Aorta (tissue), 5 donors: ENCODE measurements at regions not wholly inside any gene's neighbourhood (a gene's known extent, or its start where the extent isn't known, plus 50 kb on each side); places are given as distances from the start of the nearest gene placed in this dataset.

Experiments used
- ATAC-seq: fragments of 200-7000 bp; cut with Tn5 transposase; one replicate; pipeline ENCODE4 v1.9.1; 2022; ENCODE audit warnings: moderate library complexity; ENCODE audit not compliant: low FRiP score
- DNase-seq, 2 donors: peaks; one replicate each; pipeline ENCODE4 v3.0.0-alpha.2; 2020
- H3K27ac ChIP-seq, 2 donors: one replicate each; pipeline ENCODE4 v1.5.1; 2013; ENCODE audit warnings: low read length in 2 of 2, mild to moderate bottlenecking in 2 of 2, moderate library complexity in 2 of 2, control low read depth in 1 of 2, inconsistent platforms in 1 of 2, low read depth in 1 of 2
- H3K27me3 ChIP-seq, 2 donors: one replicate each; pipeline ENCODE4 v1.6.1; 2013; ENCODE audit warnings: control low read depth in 1 of 2, low read length in 1 of 2, mild to moderate bottlenecking in 1 of 2, moderate library complexity in 1 of 2; ENCODE audit not compliant: insufficient read depth in 2 of 2, control insufficient read depth in 1 of 2
- H3K36me3 ChIP-seq, 2 donors: one replicate each; pipeline ENCODE4 v1.6.1; 2013; ENCODE audit warnings: control low read depth in 1 of 2, low read length in 1 of 2, mild to moderate bottlenecking in 1 of 2; ENCODE audit not compliant: insufficient read depth in 2 of 2, control insufficient read depth in 1 of 2
- H3K4me1 ChIP-seq, 2 donors: one replicate each; pipeline ENCODE4 v1.6.1; 2013; ENCODE audit warnings: low read length in 2 of 2, control low read depth in 1 of 2, mild to moderate bottlenecking in 1 of 2, moderate library complexity in 1 of 2; ENCODE audit not compliant: insufficient read depth in 2 of 2, control insufficient read depth in 1 of 2
- H3K4me3 ChIP-seq, 2 donors: one replicate each; pipeline ENCODE4 v1.5.1; 2013; ENCODE audit warnings: low read length in 2 of 2, control low read depth in 1 of 2, mild to moderate bottlenecking in 1 of 2
- H3K9me3 ChIP-seq: one replicate; pipeline ENCODE4 v1.6.1; 2013; ENCODE audit warnings: mild to moderate bottlenecking, low read length; ENCODE audit not compliant: control insufficient read depth
- WGBS, 2 donors: extraction: QIAGEN DNeasy Blood & Tissue Kit; methylation state at CpG; one replicate each; pipeline ENCODE4 v1.1.7; 2013; 5-methylcytosine and 5-hydroxymethylcytosine counted together
- intact Hi-C, 2 donors: fragments of 100-400 bp; cut with DNase I; formaldehyde crosslinking; loops; one replicate each; pipeline versions ENCODE4 v1.14.2 to v1.15.0; 2022
- donor health status: healthy with polysubstance abuse.
- donor health status: Bipolar disorder and iron deficiency.
- donor health status: DM: no; HTN: no; CAD: no.
- donor health status: DM: no; HTN: no; CAD: no.
- donor health status: DM: yes; HTN: yes; CAD: no.

GRCh38 chr11:119800171-119800570, 71.2 kb upstream of the NECTIN1 start:
- H3K4me3 ChIP-seq, result no peak overlapping the region
- DNase-seq (peak in 1 of 2 donors; percentile 22), ATAC-seq (no peak)
- H3K36me3 ChIP-seq, result no peaks in the 10 kb centered on the region
- intact Hi-C loops, result no loop called here
- 75 to 85% methylated on average over 2 of the region's 2 CpGs for WGBS, 2 donors
- no peaks in the 10 kb centered on the region for H3K27me3 ChIP-seq
- H3K9me3 ChIP-seq, result no peaks in the 10 kb centered on the region
- H3K27ac ChIP-seq, result no peak overlapping the region
- no peaks in the 10 kb centered on the region for H3K4me1 ChIP-seq

GRCh38 chr11:119798656-119799055, 69.7 kb upstream of the NECTIN1 start:
- no peak overlapping the region for H3K27ac ChIP-seq
- 91 to 93% methylated on average over 3 of the region's 3 CpGs for WGBS, 2 donors

GRCh38 chr11:119797736-119798135, 68.7 kb upstream of the NECTIN1 start:
- DNase-seq (peak in 1 of 2 donors; percentile 32), ATAC-seq (no peak)
- Histone ChIP-seq H3K4me1 (no peaks in the 10 kb centered on the region), H3K9me3 (no peaks in the 10 kb centered on the region), H3K36me3 (no peaks in the 10 kb centered on the region), H3K27ac (no peak overlapping the region), H3K27me3 (no peaks in the 10 kb centered on the region), H3K4me3 (no peak overlapping the region)
- WGBS, 2 donors, result 80 to 83% methylated on average over 4 of the region's 4 CpGs
- intact Hi-C loops, result no loop called here

More at GRCh38 chr11:119798656-119799055, 69.7 kb upstream of the NECTIN1 start:
- Histone ChIP-seq H3K27me3 (no peaks in the 10 kb centered on the region), H3K36me3 (no peaks in the 10 kb centered on the region), H3K4me1 (no peaks in the 10 kb centered on the region), H3K9me3 (no peaks in the 10 kb centered on the region), H3K4me3 (no peak overlapping the region)
- intact Hi-C loops, result no loop called here
- DNase-seq (peak in 1 of 2 donors; percentile 64), ATAC-seq (no peak)

GRCh38 chr11:119797123-119797611, 68.2 kb upstream of the NECTIN1 start:
- no peaks in the 10 kb centered on the region for H3K36me3 ChIP-seq
- ATAC-seq (no peak), DNase-seq (peak in 1 of 2 donors; percentile 33)
- no peak overlapping the region for H3K27ac ChIP-seq
- H3K27me3 ChIP-seq, result no peaks in the 10 kb centered on the region
- intact Hi-C loops, result no loop called here
- H3K4me1 ChIP-seq, result no peaks in the 10 kb centered on the region
- no peak overlapping the region for H3K4me3 ChIP-seq
- no peaks in the 10 kb centered on the region for H3K9me3 ChIP-seq
- 64 to 67% methylated on average over 12 of the region's 12 CpGs for WGBS, 2 donors

- DNase-seq (peak in 1 of 2 donors; percentile 60), ATAC-seq (no peak)
- 85 to 87% methylated on average over 8 of the region's 8 CpGs for WGBS, 2 donors
- Histone ChIP-seq H3K9me3 (no peaks in the 10 kb centered on the region), H3K27ac (no peak overlapping the region), H3K27me3 (no peaks in the 10 kb centered on the region), H3K36me3 (no peaks in the 10 kb centered on the region), H3K4me3 (no peak overlapping the region), H3K4me1 (no peaks in the 10 kb centered on the region)
- intact Hi-C loops, result no loop called here
Measured at GRCh38 chr11:119796363-119797060, 67.5 kb upstream of the NECTIN1 start.

GRCh38 chr11:119795690-119796089, 66.7 kb upstream of the NECTIN1 start:
- ATAC-seq (no peak), DNase-seq (peak in 1 of 2 donors; percentile 13)
- 93 to 97% methylated on average over 5 of the region's 5 CpGs for WGBS, 2 donors
- no peaks in the 10 kb centered on the region for H3K36me3 ChIP-seq
- no peaks in the 10 kb centered on the region for H3K9me3 ChIP-seq
- H3K4me3 ChIP-seq, result no peak overlapping the region
- intact Hi-C loops, result no loop called here
- H3K4me1 ChIP-seq, result no peaks in the 10 kb centered on the region
- H3K27ac ChIP-seq, result no peak overlapping the region
- no peaks in the 10 kb centered on the region for H3K27me3 ChIP-seq

GRCh38 chr11:119795231-119795630, 66.2 kb upstream of the NECTIN1 start:
- no peaks in the 10 kb centered on the region for H3K9me3 ChIP-seq
- no peak overlapping the region for H3K27ac ChIP-seq
- intact Hi-C loops, result no loop called here
- DNase-seq (peak in 1 of 2 donors; percentile 32), ATAC-seq (no peak)
- no peak overlapping the region for H3K4me3 ChIP-seq
- 85 to 87% methylated on average over 12 of the region's 12 CpGs for WGBS, 2 donors
- no peaks in the 10 kb centered on the region for H3K36me3 ChIP-seq
- H3K27me3 ChIP-seq, result no peaks in the 10 kb centered on the region
- H3K4me1 ChIP-seq, result no peaks in the 10 kb centered on the region

- Histone ChIP-seq H3K27me3 (no peaks in the 10 kb centered on the region), H3K4me3 (no peak overlapping the region), H3K9me3 (no peaks in the 10 kb centered on the region), H3K27ac (no peak overlapping the region), H3K36me3 (no peaks in the 10 kb centered on the region), H3K4me1 (no peaks in the 10 kb centered on the region)
- intact Hi-C loops, result no loop called here
- 91 to 95% methylated on average over 4 of the region's 4 CpGs for WGBS, 2 donors
- DNase-seq, result peak in 1 of 2 donors; percentile 70
- no peak for ATAC-seq
Measured at GRCh38 chr11:119794756-119795155, 65.8 kb upstream of the NECTIN1 start.

- no peak overlapping the region for H3K4me3 ChIP-seq
- no peaks in the 10 kb centered on the region for H3K27me3 ChIP-seq
- no peaks in the 10 kb centered on the region for H3K36me3 ChIP-seq
- intact Hi-C loops, result no loop called here
- DNase-seq (peak in 1 of 2 donors; percentile 71), ATAC-seq (no peak)
- H3K4me1 ChIP-seq, result no peaks in the 10 kb centered on the region
- H3K27ac ChIP-seq, result no peak overlapping the region
- WGBS, 2 donors, result 78 to 84% methylated on average over 17 of the region's 17 CpGs
- H3K9me3 ChIP-seq, result no peaks in the 10 kb centered on the region
Measured at GRCh38 chr11:119794141-119794665, 65.2 kb upstream of the NECTIN1 start.
